Ovary (tissue), 1 donor: ENCODE measurements at regions not wholly inside any gene's neighbourhood (a gene's known extent, or its start where the extent isn't known, plus 50 kb on each side); places are given as distances from the start of the nearest gene placed in this dataset.

Experiments
- EP300 ChIP-seq: sonication (generic); formaldehyde crosslinking; IDR thresholded peaks from one replicate; pipeline ENCODE4 v1.6.1; 2017; ENCODE audit warnings: antibody characterized with exemption
- POLR2A ChIP-seq: fragments of 450-650 bp; IDR thresholded peaks from one replicate; pipeline ENCODE4 v1.6.1; 2017; ENCODE audit warnings: antibody characterized with exemption, mild to moderate bottlenecking, moderate library complexity

- TF ChIP-seq POLR2A (no peak), EP300 (no peak)
Observed at GRCh38 chr12:20272801-20273200, 95.5 kb upstream of the PDE3A start.
